Skeletal muscle satellite cell (primary cell): ENCODE measurements at regions not wholly inside any gene's neighbourhood (a gene's known extent, or its start where the extent isn't known, plus 50 kb on each side); places are given as distances from the start of the nearest gene placed in this dataset.

Source experiments
- H3K27me3 ChIP-seq: 2 replicates; pipeline ENCODE4 v1.7.0; 2013; ENCODE audit warnings: low read length; ENCODE audit not compliant: control insufficient read depth, insufficient read depth
- H3K36me3 ChIP-seq: 2 replicates; pipeline ENCODE4 v1.7.0; 2013; ENCODE audit warnings: mild to moderate bottlenecking, control low read depth, low read length; ENCODE audit not compliant: insufficient read depth
- H3K4me1 ChIP-seq: 2 replicates; pipeline ENCODE4 v1.7.0; 2013; ENCODE audit warnings: low read length; ENCODE audit not compliant: control insufficient read depth, insufficient read depth
- H3K4me2 ChIP-seq: 2 replicates; pipeline ENCODE4 v1.7.0; 2013; ENCODE audit warnings: mild to moderate bottlenecking, low read length
- H3K4me3 ChIP-seq: 2 replicates; pipeline ENCODE4 v1.7.0; 2013; ENCODE audit warnings: low read length
- H3K9ac ChIP-seq: 2 replicates; pipeline ENCODE4 v1.7.0; 2013; ENCODE audit warnings: mild to moderate bottlenecking, low read depth, low read length, moderate library complexity
- H3K9me3 ChIP-seq: replicated peaks from 2 replicates; pipeline ENCODE4 v1.7.0; 2013; ENCODE audit warnings: mild to moderate bottlenecking, control low read depth, low read length

GRCh38 chr9:106288689-106289088 lies 574.3 kb upstream of the ZNF462 start:
- H3K27me3 ChIP-seq = no peaks in the 10 kb centered on the region
- no peak overlapping the region for H3K9ac ChIP-seq
- no peaks in the 10 kb centered on the region for H3K36me3 ChIP-seq
- H3K4me2 ChIP-seq = no peak overlapping the region
- H3K9me3 ChIP-seq = no peaks in the 10 kb centered on the region
- no peak overlapping the region for H3K4me3 ChIP-seq
- H3K4me1 ChIP-seq = no peaks in the 10 kb centered on the region

DNA sequence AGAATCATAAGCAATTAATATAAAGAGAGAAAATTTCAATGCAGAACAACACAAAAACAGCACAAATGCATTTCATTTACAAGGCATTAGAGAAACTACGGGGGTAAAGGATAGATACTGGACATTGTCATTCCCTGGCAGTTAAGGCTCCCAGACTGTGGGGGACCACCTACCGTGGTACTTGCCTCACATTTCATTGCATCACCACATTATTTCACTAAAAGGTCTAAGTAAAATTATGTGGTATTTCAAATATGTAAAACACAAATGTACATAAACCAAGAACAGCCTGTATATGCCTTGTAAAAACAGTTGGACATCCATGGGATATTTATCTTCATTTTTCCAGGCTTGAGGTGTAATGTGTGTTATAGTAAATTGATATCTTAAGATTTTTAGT lies 571.2 kb upstream of the ZNF462 start:
- H3K9ac ChIP-seq = no peak overlapping the region

GRCh38 chr9:106296426-106296825 lies 566.5 kb upstream of the ZNF462 start:
- no peaks in the 10 kb centered on the region for H3K27me3 ChIP-seq
- no peak overlapping the region for H3K4me2 ChIP-seq

More for the DNA sequence above, 571.2 kb upstream of the ZNF462 start:
- no peaks in the 10 kb centered on the region for H3K4me1 ChIP-seq
- no peak overlapping the region for H3K4me2 ChIP-seq
- no peaks in the 10 kb centered on the region for H3K9me3 ChIP-seq
- no peaks in the 10 kb centered on the region for H3K27me3 ChIP-seq
- H3K4me3 ChIP-seq = no peak overlapping the region
- no peaks in the 10 kb centered on the region for H3K36me3 ChIP-seq

DNA sequence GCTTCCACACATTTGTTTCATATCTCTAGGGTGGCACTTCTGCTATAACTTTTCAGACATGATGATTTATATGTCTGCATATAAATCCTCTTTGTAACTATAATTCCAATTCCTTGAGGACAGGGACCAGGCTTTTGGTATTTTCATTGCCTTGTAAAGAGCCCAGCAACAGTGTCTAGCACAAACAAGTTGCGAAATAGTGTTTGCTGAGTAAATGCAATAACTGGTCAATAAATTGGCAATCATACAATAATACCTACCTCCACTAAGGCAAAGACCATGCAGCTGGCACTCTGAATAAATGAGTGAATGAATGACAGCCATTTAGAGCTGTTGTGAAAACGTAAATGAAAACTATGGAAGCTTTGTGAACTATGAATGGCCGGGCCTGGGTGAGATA lies 564.0 kb upstream of the ZNF462 start:
- Histone ChIP-seq H3K4me1 (no peaks in the 10 kb centered on the region), H3K9me3 (no peaks in the 10 kb centered on the region), H3K4me2 (no peak overlapping the region), H3K36me3 (no peaks in the 10 kb centered on the region), H3K9ac (no peak overlapping the region), H3K27me3 (no peaks in the 10 kb centered on the region), H3K4me3 (no peak overlapping the region)

More at GRCh38 chr9:106296426-106296825, 566.5 kb upstream of the ZNF462 start:
- Histone ChIP-seq H3K4me3 (no peak overlapping the region), H3K9me3 (no peaks in the 10 kb centered on the region), H3K36me3 (no peaks in the 10 kb centered on the region), H3K4me1 (no peaks in the 10 kb centered on the region), H3K9ac (no peak overlapping the region)

GRCh38 chr9:106304401-106304920 lies 558.5 kb upstream of the ZNF462 start:
- Histone ChIP-seq H3K36me3 (no peaks in the 10 kb centered on the region), H3K9ac (no peak overlapping the region), H3K4me3 (no peak overlapping the region), H3K27me3 (no peaks in the 10 kb centered on the region), H3K9me3 (no peaks in the 10 kb centered on the region), H3K4me1 (peaks cover 5% of the 10 kb centered on the region), H3K4me2 (no peak overlapping the region)

DNA sequence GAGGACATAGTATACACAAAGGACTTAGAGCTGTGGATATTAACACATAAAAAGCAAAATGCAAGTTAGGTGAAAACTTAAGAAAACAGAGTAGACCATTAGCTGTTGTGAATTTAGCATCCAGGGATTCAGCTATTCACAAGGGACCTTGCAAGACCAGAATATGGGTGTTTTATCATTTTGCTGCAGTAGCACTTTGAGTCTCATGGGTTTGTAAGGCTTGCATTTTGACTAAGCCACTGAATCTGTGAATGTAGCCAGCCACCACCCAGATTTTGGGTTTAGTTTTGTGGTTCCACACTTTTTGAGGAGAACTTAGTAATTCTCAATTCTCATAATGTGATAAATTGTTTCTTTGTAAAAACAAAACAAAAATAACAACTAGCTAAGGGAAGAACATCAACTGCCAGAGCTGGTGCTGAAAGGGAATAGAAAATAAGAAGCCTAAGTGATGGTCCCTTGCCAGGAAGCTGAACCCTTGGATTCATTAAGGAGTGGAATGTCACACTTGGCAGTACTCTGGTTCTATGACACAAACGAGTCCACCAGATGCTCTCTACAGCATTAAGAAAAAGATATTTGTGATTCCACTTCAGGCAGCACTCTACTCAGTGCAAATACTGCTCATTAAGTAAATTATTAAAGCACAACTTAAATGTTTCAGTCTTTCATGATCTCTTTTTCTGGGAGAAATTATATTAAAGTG lies 557.4 kb upstream of the ZNF462 start:
- Histone ChIP-seq H3K4me1 (peaks cover 5% of the 10 kb centered on the region), H3K36me3 (no peaks in the 10 kb centered on the region), H3K9ac (no peak overlapping the region), H3K9me3 (no peaks in the 10 kb centered on the region), H3K4me3 (no peak overlapping the region), H3K27me3 (no peaks in the 10 kb centered on the region), H3K4me2 (no peak overlapping the region)

DNA sequence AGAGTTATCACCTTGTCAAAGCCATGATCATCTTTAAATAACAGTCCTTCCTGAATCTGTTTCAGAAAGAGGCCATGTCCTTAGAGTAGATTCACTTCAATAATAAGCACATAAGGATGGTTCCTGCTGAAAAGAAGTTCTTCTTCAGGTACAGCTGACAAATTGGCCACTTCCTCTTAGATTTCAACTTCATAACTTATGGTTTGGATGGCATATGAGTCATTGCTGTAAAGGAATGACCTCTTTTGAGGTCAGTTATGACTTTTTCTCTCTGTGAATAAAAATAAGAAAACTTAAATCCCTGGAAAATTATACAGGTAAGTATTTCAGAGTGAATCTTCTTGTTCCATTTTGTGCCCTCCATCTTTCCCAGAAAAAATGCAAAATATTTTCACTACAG lies 555.3 kb upstream of the ZNF462 start:
- Histone ChIP-seq H3K4me3 (no peak overlapping the region), H3K36me3 (no peaks in the 10 kb centered on the region), H3K4me2 (no peak overlapping the region), H3K9ac (no peak overlapping the region), H3K27me3 (no peaks in the 10 kb centered on the region), H3K9me3 (no peaks in the 10 kb centered on the region), H3K4me1 (peaks cover 5% of the 10 kb centered on the region)

- H3K9me3 ChIP-seq = no peaks in the 10 kb centered on the region
- no peak overlapping the region for H3K4me3 ChIP-seq
- peaks cover 5% of the 10 kb centered on the region for H3K4me1 ChIP-seq
- no peak overlapping the region for H3K4me2 ChIP-seq
- H3K36me3 ChIP-seq = no peaks in the 10 kb centered on the region
- H3K9ac ChIP-seq = no peak overlapping the region
- H3K27me3 ChIP-seq = no peaks in the 10 kb centered on the region
These were observed 553.0 kb upstream of the ZNF462 start for GRCh38 chr9:106309925-106310324.

- H3K36me3 ChIP-seq = no peaks in the 10 kb centered on the region
- H3K9ac ChIP-seq = no peak overlapping the region
- H3K4me2 ChIP-seq = no peak overlapping the region
- no peaks in the 10 kb centered on the region for H3K27me3 ChIP-seq
- H3K4me3 ChIP-seq = no peak overlapping the region
- no peaks in the 10 kb centered on the region for H3K9me3 ChIP-seq
- H3K4me1 ChIP-seq = peaks cover 5% of the 10 kb centered on the region
These were observed 552.2 kb upstream of the ZNF462 start for GRCh38 chr9:106310782-106311181.

GRCh38 chr9:106312906-106313305 lies 550.1 kb upstream of the ZNF462 start:
- H3K4me2 ChIP-seq = no peak overlapping the region
- no peak overlapping the region for H3K4me3 ChIP-seq
- H3K4me1 ChIP-seq = no peaks in the 10 kb centered on the region
- H3K36me3 ChIP-seq = no peaks in the 10 kb centered on the region
- no peaks in the 10 kb centered on the region for H3K9me3 ChIP-seq
- H3K27me3 ChIP-seq = no peaks in the 10 kb centered on the region
- H3K9ac ChIP-seq = no peak overlapping the region

DNA sequence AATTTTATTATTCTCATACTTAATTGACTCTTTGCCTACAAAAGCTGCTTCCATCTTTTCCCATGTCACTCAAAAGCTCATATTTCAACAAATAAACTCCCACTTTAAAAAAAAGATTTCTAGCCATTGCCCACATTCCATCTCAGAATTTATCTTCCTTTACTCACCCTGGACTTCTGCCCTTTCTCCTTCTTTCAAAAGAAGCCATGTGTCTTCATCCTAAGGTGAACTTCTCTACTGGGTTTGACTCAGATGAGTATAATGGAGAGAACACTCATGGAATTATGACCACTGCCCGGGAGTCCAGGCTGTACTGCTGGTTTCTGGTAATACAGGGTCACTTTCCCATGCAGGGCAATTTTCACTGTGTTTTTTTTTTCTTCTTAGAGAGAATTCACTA lies 548.5 kb upstream of the ZNF462 start:
- Histone ChIP-seq H3K4me2 (no peak overlapping the region), H3K36me3 (no peaks in the 10 kb centered on the region), H3K9me3 (no peaks in the 10 kb centered on the region), H3K9ac (no peak overlapping the region), H3K27me3 (no peaks in the 10 kb centered on the region), H3K4me1 (no peaks in the 10 kb centered on the region), H3K4me3 (no peak overlapping the region)
